ENCODE measurements at regions not wholly inside any gene's neighbourhood (a gene's known extent, or its start where the extent isn't known, plus 50 kb on each side); places are given as distances from the start of the nearest gene placed in this dataset.
"Not testable (repeated sequence)": the region's sequence is repeated elsewhere in the genome, so short reads cannot be mapped to it uniquely, and the experiment has no call there.

DNA sequence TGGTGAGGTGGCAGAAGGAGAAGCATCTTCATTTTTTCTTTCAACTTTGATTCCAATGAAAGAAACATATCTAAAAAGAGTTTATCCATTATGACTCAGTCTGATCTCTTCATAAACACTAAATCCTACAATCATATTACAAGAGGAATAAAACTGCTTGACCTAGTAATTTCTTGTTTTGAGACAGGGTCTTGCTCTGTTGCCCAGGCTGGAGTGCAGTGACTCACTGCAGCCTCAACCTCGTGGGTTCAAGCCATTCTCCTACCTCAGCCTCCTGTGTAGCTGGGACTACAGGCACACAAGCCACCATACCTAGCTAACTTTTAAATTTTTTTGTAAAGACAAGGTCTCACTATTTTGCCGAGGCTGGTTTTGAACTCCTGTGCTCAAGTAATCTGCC is 147.2 kb downstream of the NDUFA12 start:
- DNase-seq: no peak

DNA sequence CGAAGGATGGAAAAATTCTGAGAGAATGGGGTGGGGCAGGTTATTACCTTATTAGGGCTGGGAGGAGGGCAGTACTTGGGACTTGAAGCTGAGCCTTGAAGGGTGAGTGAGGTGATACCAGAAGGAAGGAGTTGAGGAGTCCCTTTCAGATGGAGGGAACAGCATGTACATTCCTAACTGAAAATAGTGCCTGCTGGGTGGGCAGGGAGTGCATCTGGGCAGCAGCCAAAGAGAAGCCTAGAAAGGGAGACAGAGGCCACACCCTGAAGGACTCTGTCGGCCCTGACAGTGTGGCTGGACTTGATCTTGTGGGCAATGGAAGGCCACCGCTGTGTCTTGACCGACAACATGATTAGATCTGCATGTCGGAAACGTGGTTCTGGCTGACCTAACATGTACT is 147.6 kb downstream of the NDUFA12 start:
- DNase-seq: no peak

GRCh38 chr12:94851396-94852028 is 152.0 kb downstream of the NDUFA12 start:
- no peak for DNase-seq

DNA sequence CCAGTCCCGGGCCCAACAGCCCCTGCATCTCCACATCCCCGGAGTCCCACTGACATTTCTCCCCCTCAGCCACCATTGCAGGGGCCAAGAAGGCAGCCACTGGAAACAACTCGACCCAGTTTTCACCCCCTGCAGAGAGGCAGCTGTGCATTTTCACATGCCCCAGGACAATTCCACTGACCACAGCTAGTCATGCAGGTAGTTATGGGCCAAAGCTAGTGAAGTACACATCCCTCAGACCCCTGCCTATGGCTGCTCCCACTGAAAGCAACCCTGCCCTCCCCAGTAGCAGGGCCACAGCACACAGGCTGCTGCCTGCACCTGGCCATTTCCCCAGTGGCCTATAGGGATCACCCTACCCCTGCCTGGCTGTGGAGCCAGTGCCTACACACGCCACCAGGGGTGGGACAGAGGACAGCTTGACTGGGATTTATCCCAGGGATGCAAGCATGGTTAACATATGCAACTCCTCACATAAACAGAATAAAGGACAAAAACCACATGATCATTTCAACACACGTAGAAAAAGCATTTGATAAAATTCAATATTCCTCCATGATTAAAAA is 154.0 kb downstream of the NDUFA12 start:
- DNase-seq: no peak

- DNase-seq: no peak
Measured at GRCh38 chr12:94848966-94849365, 154.5 kb downstream of the NDUFA12 start.

DNA sequence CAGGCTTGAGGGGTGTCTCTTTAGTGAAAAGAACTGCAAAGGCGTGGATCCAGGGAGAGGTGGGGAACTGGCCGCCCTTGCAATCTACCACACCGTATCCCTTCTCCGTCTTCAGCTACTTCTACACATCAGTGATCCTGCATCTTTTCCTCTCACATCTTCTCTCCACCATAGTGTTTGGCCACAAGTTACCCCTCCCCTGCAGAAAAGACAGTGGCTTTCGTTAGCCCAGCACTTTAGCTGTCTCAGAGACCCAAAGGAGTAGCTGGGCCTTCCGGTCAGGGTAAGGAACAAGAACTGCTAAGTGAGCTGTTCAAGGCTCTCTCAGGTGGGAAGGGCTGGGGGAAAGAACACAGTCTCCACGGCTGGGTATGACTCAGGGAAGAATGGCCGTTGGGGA is 158.4 kb downstream of the NDUFA12 start:
- DNase-seq: no peak

DNA sequence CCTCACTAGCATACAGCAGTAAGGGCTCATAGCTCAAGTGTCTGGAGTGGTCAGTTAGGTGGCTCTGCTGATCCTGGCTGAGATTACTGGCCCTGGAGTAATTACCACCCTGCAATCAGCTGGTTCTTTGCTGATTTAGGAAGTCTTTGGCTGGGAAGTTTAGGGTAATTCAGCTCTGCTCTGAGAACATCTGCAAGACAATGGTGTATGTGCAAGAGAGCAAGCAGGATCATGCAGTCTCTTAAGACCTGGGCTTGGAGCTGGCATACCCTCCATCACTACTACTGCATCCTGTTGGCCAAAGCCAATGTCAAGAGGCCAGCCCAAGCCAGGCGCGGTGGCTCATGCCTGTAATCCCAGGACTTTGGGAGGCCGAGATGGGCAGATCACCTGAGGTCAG is 159.0 kb downstream of the NDUFA12 start:
- no peak for DNase-seq

DNA sequence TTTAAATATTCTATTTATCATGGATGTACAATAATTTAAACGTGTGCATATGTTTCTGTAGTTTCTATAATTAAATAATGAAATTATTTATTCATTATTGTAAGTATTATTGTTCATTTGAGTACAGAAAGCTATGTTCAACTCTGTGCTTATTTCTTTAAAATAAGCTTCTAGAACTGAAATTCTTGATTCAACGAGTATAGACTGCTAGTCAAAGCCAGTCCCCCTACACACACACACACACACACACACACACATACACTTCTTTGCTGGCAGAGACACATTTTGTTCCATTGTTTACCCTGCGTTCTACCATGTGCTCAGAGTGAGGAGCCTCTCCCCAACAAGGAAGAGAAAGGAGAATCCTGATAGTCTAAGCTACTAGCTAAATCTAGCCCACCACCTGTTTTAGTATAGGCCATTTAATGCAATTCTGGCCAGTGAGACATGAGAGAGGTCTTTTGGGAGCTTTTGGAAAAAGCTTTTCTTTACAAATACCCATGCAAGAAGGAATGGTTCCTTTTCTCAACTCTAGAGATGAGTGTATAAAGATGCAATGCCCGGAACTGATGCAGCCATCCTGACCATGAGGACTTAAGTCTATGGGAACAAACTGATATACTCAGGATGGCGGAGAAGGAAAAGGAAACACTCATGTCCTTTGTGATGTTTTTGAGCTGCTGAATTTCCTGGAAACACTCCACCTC is 161.4 kb downstream of the NDUFA12 start:
- DNase-seq: no peak

DNA sequence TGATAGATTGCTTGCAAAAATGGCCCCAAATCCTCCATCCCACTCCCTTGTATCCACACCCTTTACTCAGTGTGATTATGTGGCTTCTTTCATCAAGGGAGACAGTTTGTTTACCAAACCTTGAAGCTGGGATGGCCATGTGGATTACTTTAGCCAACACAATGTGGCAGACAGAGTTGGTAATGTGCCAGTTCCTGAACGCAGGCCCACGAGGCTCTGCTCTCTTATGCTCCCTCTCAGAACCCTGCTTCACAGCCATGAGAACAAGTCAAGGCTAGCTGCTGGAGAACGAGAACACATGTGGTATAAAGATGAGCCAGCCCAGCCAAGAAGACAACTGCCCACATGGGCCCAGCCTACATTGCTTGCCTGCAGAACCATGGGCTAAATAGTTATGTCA is 162.3 kb downstream of the NDUFA12 start:
- no peak for DNase-seq

- DNase-seq: no peak
Measured at GRCh38 chr12:94839347-94839746, 164.2 kb downstream of the NDUFA12 start.

DNA sequence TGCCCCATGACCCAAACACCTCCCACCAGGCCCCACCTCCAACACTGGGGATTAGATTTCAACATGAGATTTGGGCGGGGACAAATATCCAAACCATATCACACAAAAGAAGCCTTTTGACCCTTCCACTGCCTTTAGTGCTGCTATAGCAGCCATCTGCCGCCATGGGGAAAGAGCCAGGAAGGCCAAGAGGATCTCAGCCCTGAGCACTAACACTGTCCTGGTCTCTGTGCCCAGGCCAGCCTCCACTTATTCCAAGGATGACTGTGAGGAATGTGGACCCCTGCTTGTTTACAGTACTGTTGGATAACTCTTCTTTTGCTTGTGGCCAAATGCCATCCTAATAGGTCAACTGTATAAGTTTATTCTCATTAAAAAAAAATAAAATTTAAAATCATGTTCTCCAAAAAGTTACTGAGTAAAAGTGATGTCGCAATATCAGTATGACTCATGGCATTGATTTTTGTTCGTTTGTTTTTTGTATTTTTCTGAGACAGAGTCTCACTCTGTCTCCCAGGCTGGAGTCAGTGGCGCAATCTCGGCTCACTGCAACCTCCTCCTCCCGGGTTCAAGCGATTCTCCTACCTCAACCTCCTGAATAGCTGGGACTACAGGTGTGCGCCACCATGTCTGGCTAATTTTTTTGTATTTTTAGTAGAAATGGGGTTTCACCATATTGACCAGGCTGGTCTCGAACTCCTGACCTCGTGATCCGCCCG is 166.4 kb downstream of the NDUFA12 start:
- not testable (repeated sequence) for DNase-seq

DNA sequence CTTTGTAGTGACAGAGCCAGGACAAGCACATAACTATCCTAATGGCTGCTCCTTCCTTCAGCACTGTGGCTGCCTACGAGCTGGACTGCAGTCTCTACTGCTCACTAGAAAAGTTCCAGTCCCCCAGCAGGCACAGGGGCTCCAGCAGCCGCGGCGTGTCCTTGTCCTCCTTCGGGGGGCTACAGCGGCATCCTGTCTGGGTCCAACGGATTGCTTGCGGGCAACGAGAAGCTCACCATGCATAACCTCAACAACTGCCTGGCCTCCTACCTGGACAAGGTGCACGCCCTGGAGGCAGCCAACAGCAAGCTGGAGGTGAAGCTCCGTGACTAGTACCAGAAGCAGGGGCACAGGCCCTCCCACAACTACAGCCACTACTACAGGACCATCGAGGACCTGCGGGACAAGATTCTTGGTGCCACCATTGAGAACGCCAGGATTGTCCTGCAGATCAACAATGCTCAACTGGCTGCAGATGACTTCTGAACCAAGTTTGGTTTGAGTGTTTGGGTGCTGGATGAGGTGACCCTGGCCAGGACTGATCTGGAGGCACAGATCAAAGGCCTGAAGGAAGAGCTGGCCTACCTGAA is 169.4 kb downstream of the NDUFA12 start:
- no peak for DNase-seq

DNA sequence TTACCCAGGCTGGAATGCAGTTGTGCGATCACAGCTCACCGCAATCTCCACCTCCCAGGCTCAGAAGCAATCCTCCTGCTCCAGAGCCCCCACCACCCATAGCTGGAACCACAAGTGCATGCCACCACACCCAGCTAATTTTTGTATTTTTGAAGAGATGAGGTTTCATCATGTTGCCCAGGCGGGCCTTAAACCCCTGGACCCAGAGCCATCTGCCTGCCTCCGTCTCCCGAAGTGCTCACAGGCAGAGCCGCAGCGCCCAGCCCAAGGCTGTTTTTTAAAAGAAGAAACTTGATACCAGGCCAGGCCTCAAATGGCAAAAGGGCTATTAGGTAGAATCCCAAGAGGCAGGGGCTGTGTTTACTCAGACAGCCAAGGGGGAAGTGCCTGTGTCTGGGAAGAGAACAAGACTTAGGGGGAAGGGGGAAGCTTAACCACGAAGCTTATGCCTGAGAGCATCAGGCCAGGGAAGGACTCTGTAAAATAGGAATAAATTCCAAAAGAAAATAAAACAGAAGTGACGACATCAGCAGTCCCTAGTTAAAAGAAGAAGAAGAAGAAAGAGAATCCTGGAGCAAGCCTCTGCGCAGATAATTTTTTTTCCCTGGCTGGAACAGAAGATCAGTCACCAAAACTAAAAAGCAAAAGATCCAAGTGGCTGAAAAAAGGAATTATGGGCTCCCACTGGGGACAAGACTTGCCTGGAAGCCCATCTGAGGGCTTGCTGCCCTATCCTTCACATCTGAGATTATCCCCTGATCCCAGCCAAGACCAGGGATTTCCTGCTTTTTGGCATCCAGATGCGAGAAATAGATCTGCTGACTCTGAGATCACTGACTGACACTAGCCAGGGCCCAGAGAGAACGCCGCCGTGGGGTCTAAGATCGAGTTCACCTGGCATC is 170.5 kb downstream of the NDUFA12 start:
- peak; percentile 61 for DNase-seq

GRCh38 chr12:94832105-94832504 is 171.4 kb downstream of the NDUFA12 start:
- DNase-seq: no peak

DNA sequence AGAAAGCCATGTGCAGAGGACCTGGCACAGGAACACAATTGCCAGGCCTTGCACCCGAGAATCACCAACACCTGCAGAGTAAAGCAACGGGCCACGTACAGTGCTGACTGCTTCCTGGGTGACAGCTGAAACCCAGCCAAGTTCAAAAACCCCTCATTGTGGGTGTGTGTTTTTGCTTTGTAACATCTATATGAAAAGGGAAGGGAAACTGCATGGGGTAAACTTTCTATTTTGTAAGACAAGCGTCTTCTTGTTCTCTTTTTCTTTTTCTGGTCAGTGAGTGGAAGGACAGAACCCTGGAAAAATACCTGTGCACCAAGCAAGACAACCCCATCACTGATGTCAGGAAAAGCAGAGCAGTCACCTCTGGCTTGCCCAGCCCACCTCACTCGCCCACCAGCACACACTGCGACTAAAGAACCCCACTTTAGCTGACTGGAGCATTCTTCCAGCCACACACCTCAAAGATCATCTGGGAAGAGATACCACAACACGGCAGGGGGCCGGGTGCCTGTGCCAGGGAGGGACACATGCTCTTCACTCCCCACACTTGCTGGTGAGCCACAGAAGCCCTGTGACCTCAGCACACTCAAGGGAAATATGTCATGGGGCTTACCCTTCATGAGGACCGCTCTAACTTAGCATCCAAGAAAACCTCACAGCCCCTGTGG is 172.3 kb downstream of the NDUFA12 start:
- DNase-seq: no peak

GRCh38 chr12:94829552-94829951 is 173.9 kb downstream of the NDUFA12 start:
- no peak for DNase-seq

- no peak for DNase-seq
Measured at GRCh38 chr12:94819011-94819410, 168.7 kb upstream of the TMCC3 start.

DNA sequence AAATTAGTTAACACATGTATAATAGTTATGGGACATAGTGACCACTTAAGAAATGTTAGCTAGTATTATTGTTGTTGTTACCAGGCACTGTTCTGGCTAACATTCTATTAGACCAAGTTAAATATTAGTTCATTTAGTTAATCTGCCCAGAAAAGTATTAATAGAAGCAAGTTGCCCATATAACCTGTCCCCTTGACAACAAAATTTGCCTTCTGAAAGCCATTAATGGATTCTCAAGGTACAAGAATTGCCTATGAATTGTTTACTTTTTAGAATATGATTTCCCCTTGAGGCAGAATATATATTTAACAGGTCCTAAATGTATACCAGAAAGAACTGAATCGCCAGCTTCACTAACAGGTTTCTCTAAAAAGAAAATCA is 167.3 kb upstream of the TMCC3 start:
- DNase-seq: no peak

- not testable (repeated sequence) for DNase-seq
Measured at GRCh38 chr12:94817201-94817600, 166.8 kb upstream of the TMCC3 start.

GRCh38 chr12:94816746-94817145 is 166.4 kb upstream of the TMCC3 start:
- DNase-seq: not testable (repeated sequence)

DNA sequence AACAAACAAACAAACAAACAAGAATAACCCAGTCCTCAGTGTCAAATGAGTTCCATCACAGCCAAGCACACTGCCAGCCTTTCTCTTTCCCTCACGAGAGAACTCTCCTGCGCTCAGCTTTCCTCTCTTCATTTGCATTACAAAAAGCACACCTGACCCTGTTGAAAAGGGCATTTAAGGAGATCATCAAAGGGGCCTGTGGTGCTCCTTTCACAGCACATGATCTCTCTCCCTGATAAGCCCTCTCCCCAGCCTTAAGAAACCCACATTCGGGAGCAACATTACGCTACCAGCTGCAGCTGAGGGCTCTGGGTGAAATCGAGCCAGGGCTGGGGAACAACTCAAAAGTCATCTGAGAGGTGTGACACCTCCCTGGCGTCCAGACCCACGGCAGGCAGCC is 165.6 kb upstream of the TMCC3 start:
- DNase-seq: no peak

DNA sequence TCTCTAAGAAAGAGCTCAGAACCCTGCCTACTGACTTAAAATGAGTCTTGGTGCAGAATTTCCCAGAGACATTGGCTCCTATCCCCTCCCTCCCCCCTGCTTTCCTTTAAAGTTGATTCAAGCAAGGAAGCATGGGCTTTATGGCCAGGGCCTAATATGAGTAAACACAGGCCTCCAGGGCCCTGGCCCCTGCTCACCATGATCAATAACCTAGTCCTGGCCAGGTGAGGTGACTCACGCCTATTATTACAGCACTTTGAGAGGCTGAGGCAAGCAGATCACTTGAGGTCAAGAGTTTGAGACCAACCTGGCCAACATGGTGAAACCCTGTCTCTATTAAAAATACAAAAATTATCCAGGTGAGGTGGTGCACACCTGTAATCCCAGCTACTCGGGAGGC is 165.1 kb upstream of the TMCC3 start:
- DNase-seq: no peak
